Upper lobe of left lung (tissue), 4 donors: ENCODE measurements at regions not wholly inside any gene's neighbourhood (a gene's known extent, or its start where the extent isn't known, plus 50 kb on each side); places are given as distances from the start of the nearest gene placed in this dataset.

Experiments used
- POLR2AphosphoS5 ChIP-seq, 2 donors: sonication (generic); formaldehyde crosslinking; IDR thresholded peaks; one replicate each; pipeline ENCODE4 v1.5.1; 2017; ENCODE audit warnings: antibody characterized with exemption in 2 of 2
- TF ChIP-seq, protein P1 (sequence below), 6 experiments: fragments of 450-650 bp in 4 of 6; fragments of 200-600 bp in 2 of 6; sonication (generic) in 2 of 6; IDR thresholded peaks; one replicate each; pipeline ENCODE4 v1.5.1; 2016 to 2019; ENCODE audit warnings: antibody characterized with exemption in 6 of 6

DNA sequence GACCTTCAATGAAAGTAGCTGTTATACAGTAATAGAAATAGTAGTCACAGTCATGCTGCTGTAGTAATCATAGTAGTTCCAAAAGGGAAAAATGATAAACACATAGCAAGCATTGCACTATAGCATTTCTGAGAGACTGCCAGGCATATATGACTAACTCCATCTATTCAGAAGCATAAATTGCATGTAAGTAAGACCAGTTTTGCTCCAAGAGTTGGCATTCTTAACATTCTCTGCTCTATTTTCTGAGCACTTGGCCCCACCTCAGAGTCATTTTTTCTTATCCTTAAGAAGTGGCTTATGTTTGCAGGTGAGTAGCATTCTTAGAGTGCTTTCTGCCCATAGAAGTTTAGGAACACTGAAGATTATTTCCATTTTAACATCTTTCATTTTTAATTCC, 490.3 kb upstream of the TECRL start:
- TF ChIP-seq, protein P1, sequence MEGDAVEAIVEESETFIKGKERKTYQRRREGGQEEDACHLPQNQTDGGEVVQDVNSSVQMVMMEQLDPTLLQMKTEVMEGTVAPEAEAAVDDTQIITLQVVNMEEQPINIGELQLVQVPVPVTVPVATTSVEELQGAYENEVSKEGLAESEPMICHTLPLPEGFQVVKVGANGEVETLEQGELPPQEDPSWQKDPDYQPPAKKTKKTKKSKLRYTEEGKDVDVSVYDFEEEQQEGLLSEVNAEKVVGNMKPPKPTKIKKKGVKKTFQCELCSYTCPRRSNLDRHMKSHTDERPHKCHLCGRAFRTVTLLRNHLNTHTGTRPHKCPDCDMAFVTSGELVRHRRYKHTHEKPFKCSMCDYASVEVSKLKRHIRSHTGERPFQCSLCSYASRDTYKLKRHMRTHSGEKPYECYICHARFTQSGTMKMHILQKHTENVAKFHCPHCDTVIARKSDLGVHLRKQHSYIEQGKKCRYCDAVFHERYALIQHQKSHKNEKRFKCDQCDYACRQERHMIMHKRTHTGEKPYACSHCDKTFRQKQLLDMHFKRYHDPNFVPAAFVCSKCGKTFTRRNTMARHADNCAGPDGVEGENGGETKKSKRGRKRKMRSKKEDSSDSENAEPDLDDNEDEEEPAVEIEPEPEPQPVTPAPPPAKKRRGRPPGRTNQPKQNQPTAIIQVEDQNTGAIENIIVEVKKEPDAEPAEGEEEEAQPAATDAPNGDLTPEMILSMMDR (IDR thresholded peaks at IDR 0.05): no peak
- TF ChIP-seq POLR2AphosphoS5 (IDR thresholded peaks at IDR 0.05): no peak
